A549 (cell line): ENCODE measurements at regions not wholly inside any gene's neighbourhood (a gene's known extent, or its start where the extent isn't known, plus 50 kb on each side); places are given as distances from the start of the nearest gene placed in this dataset.

Experiments
- ATAC-seq, 2 experiments: fragments of 200-7000 bp in 1 of 2; fragments of >200 bp in 1 of 2; cut with Nextera tagmentation in 1 of 2; cut with Tn5 transposase in 1 of 2; 3 replicates each; pipeline versions ENCODE4 v1.8.0 to v1.9.1; 2018 to 2020; ENCODE audit warnings: mild to moderate bottlenecking in 1 of 2, moderate library complexity in 1 of 2
- CTCF ChIA-PET: fragments of 300-600 bp; sonication (Branson Sonifier 250); formaldehyde crosslinking; extraction: SDS; loops from one replicate; lab custom pipeline; 2021; ENCODE audit warnings: antibody characterized with exemption, inconsistent platforms; lab: Yijun Ruan, JAX
- POLR2A ChIA-PET: fragments of 350-600 bp; formaldehyde crosslinking; extraction: SDS; loops from one replicate; lab custom pipeline; 2021; ENCODE audit warnings: antibody characterized with exemption, inconsistent platforms; lab: Yijun Ruan, JAX
- DNase-seq, 2 experiments: peaks; one replicate each; pipeline versions ENCODE4 v3.0.0 to v3.0.0-alpha.2; 2011 to 2016; ENCODE audit warnings: low read depth in 1 of 2, low spot score in 1 of 2
- FAIRE-seq: peaks from 2 replicates; lab custom pipeline; 2011; peaks lifted over from hg19 to GRCh38; lab: Jason Lieb, UNC
- H3K27ac ChIP-seq, 2 experiments: fragments of >200 bp; sonication (Bioruptor Twin); formaldehyde crosslinking; 3 replicates each; pipeline ENCODE4 v1.5.1; 2016 to 2017
- H3K4me1 ChIP-seq: fragments of >200 bp; sonication (Bioruptor Twin); formaldehyde crosslinking; 3 replicates; pipeline ENCODE4 v1.6.1; 2016
- H3K4me2 ChIP-seq: fragments of >200 bp; sonication (Bioruptor Twin); formaldehyde crosslinking; 3 replicates; pipeline ENCODE4 v1.6.1; 2016
- H3K4me3 ChIP-seq: fragments of >200 bp; sonication (Bioruptor Twin); formaldehyde crosslinking; 3 replicates; pipeline ENCODE4 v1.5.1; 2016
- H3K9me3 ChIP-seq: fragments of >200 bp; sonication (Bioruptor Twin); formaldehyde crosslinking; 3 replicates; pipeline ENCODE4 v1.6.1; 2016
- BHLHE40 ChIP-seq: IDR thresholded peaks from 2 replicates; pipeline ENCODE4 v1.6.1; 2012; ENCODE audit warnings: low read depth, low read length, inconsistent platforms
- CBX8 ChIP-seq: fragments of 200-600 bp; sonication (generic); IDR thresholded peaks from 2 replicates; pipeline ENCODE4 v1.6.1; 2016
- CEBPB ChIP-seq, 2 experiments: fragments of >200 bp in 1 of 2; sonication (Bioruptor Twin) in 1 of 2; formaldehyde crosslinking in 1 of 2; IDR thresholded peaks; 2 replicates each; pipeline ENCODE4 v1.6.1; 2012 to 2016
- CHD4 ChIP-seq: fragments of 200-600 bp; sonication (generic); IDR thresholded peaks from 2 replicates; pipeline ENCODE4 v1.6.1; 2016; ENCODE audit warnings: antibody characterized with exemption, mild to moderate bottlenecking, borderline replicate concordance
- CTCF ChIP-seq: fragments of >200 bp; sonication (Bioruptor Twin); formaldehyde crosslinking; IDR thresholded peaks from 3 replicates; pipeline ENCODE4 v1.5.1; 2016
- E2F6 ChIP-seq: IDR thresholded peaks from 2 replicates; pipeline ENCODE4 v1.6.1; 2012; ENCODE audit warnings: low read depth, borderline replicate concordance
- EHMT2 ChIP-seq: fragments of 200-600 bp; sonication (generic); IDR thresholded peaks from 2 replicates; pipeline ENCODE4 v1.6.1; 2016; ENCODE audit warnings: antibody characterized with exemption, low read depth, mild to moderate bottlenecking, moderate library complexity
- ESRRA ChIP-seq: fragments of 150-350 bp; IDR thresholded peaks from 2 replicates; pipeline ENCODE4 v1.6.1; 2014; ENCODE audit warnings: mild to moderate bottlenecking, low read length, borderline replicate concordance
- FOSB ChIP-seq: fragments of 250-450 bp; sonication (Bioruptor Pico); IDR thresholded peaks from 2 replicates; pipeline ENCODE4 v1.5.0; 2020; ENCODE audit warnings: mild to moderate bottlenecking, moderate library complexity
- FOSL2 ChIP-seq, 2 experiments: fragments of 450-650 bp in 1 of 2; fragments of >200 bp in 1 of 2; sonication (Bioruptor Twin) in 1 of 2; formaldehyde crosslinking; IDR thresholded peaks; 2 replicates each; pipeline versions ENCODE4 v1.5.0 to v1.6.1; 2016 to 2020; ENCODE audit warnings: mild to moderate bottlenecking in 1 of 2, moderate library complexity in 1 of 2
- HOXA7 ChIP-seq: fragments of 250-450 bp; sonication (Bioruptor Pico); IDR thresholded peaks from 2 replicates; pipeline ENCODE4 v1.5.0; 2020; ENCODE audit warnings: mild to moderate bottlenecking, moderate library complexity
- HOXB13 ChIP-seq: fragments of 250-450 bp; sonication (Bioruptor Pico); IDR thresholded peaks from 2 replicates; pipeline ENCODE4 v1.5.0; 2020; ENCODE audit warnings: low read depth, mild to moderate bottlenecking, moderate library complexity
- JUN ChIP-seq, 2 experiments: fragments of >200 bp; sonication (Bioruptor Twin); formaldehyde crosslinking; IDR thresholded peaks; 2 replicates in 1 of 2; 3 replicates in 1 of 2; pipeline ENCODE4 v1.6.1; 2016 to 2017
- MAX ChIP-seq: IDR thresholded peaks from 2 replicates; pipeline ENCODE4 v1.6.1; 2012
- MYC ChIP-seq: IDR thresholded peaks from 2 replicates; pipeline ENCODE4 v1.6.1; 2012; ENCODE audit warnings: mild to moderate bottlenecking, inconsistent platforms, low read length, improper control_type of control experiment, borderline replicate concordance
- NFE2L2 ChIP-seq: fragments of 150-350 bp; conservative IDR thresholded peaks from 2 replicates; pipeline ENCODE4 v1.6.1; 2014; ENCODE audit warnings: low read length
- PBX3 ChIP-seq: IDR thresholded peaks from 2 replicates; pipeline ENCODE4 v1.6.1; 2012
- RARB ChIP-seq: fragments of 250-450 bp; sonication (Bioruptor Pico); IDR thresholded peaks from 2 replicates; pipeline ENCODE4 v1.8.0; 2021; ENCODE audit warnings: mild to moderate bottlenecking, moderate library complexity
- SREBF2 ChIP-seq: fragments of 450-650 bp; IDR thresholded peaks from 2 replicates; pipeline ENCODE4 v1.6.1; 2014; ENCODE audit warnings: mild to moderate bottlenecking, moderate library complexity
- TFCP2L1 ChIP-seq: fragments of 250-450 bp; sonication (Bioruptor Pico); IDR thresholded peaks from 2 replicates; pipeline ENCODE4 v1.5.0; 2021; ENCODE audit warnings: mild to moderate bottlenecking
- TP53 ChIP-seq: fragments of 250-450 bp; sonication (Bioruptor Pico); IDR thresholded peaks from 2 replicates; pipeline ENCODE4 v1.5.0; 2021; ENCODE audit warnings: mild to moderate bottlenecking, moderate library complexity
- USF2 ChIP-seq: fragments of 450-650 bp; IDR thresholded peaks from 2 replicates; pipeline ENCODE4 v1.6.1; 2014; ENCODE audit warnings: antibody characterized with exemption
- ZC3H11A ChIP-seq: fragments of 450-650 bp; IDR thresholded peaks from 2 replicates; pipeline ENCODE4 v1.6.1; 2014; ENCODE audit warnings: antibody characterized with exemption, mild to moderate bottlenecking
- WGBS: methylation state at CpG from one replicate; pipeline ENCODE4 v1.1.6; 2017; ENCODE audit errors: missing lambda C conversion rate; 5-methylcytosine and 5-hydroxymethylcytosine counted together

- DNase-seq, result no peak
- no peak for FAIRE-seq
- ChIA-PET CTCF (no interaction called here), POLR2A (no interaction called here)
- Histone ChIP-seq H3K27ac (no peak overlapping the region), H3K4me3 (no peak overlapping the region), H3K4me1 (peaks cover 14% of the 10 kb centered on the region), H3K9me3 (no peaks in the 10 kb centered on the region), H3K4me2 (no peak overlapping the region)
- no peak for ATAC-seq
- 54% methylated on average over 2 of the region's 2 CpGs for WGBS
- no peak for TF ChIP-seq JUN (IDR thresholded peaks at IDR 0.05)
- TF ChIP-seq CEBPB (IDR thresholded peaks at IDR 0.05), result no peak
- TF ChIP-seq CTCF, result no peak
- TF ChIP-seq FOSB (CRISPR knock-in tag), result no peak
- TF ChIP-seq USF2, result no peak
- TF ChIP-seq HOXB13 (CRISPR knock-in tag), result no peak
- TF ChIP-seq NFE2L2, result no peak
- no peak for TF ChIP-seq CBX8
- TF ChIP-seq TP53, result no peak
- TF ChIP-seq ESRRA, result no peak
- TF ChIP-seq, all 56 proteins: peak for 0
Observed at GRCh38 chr14:26928019-26928418, 330.2 kb upstream of the NOVA1 start.

- peaks cover 20% of the 10 kb centered on the region for H3K4me1 ChIP-seq
- POLR2A ChIA-PET, result interaction anchor here (0.6 kb wide), 1 partner anchor 332 kb away, joined by 5 read pairs; the partner anchor contains the start of gene NOVA1
- TF ChIP-seq RARB (CRISPR knock-in tag) (no peak), BHLHE40 (no peak), CHD4 (no peak)
- WGBS, result 44% methylated on average over 3 of the region's 3 CpGs
- H3K4me3 ChIP-seq, result no peak overlapping the region
- FAIRE-seq (no peak), DNase-seq (no peak), ATAC-seq (no peak)
- no peak overlapping the region for H3K27ac ChIP-seq
- H3K4me2 ChIP-seq, result no peak overlapping the region
- CTCF ChIA-PET, result no interaction called here
- H3K9me3 ChIP-seq, result no peaks in the 10 kb centered on the region
Observed at GRCh38 chr14:26929361-26929760, 331.5 kb upstream of the NOVA1 start.

GRCh38 chr14:26930576-26930975 lies 332.7 kb upstream of the NOVA1 start:
- 56% methylated on average over 2 of the region's 2 CpGs for WGBS
- H3K27ac ChIP-seq, result no peak overlapping the region
- FAIRE-seq (no peak), ATAC-seq (no peak), DNase-seq (no peak)
- TF ChIP-seq MAX, result no peak
- TF ChIP-seq ZC3H11A, result no peak
- no peak for TF ChIP-seq FOSL2 (IDR thresholded peaks at IDR 0.05)
- no peak for TF ChIP-seq FOSL2 (CRISPR knock-in tag; IDR thresholded peaks at IDR 0.05)
- TF ChIP-seq HOXA7, result no peak
- no peak for TF ChIP-seq E2F6
- TF ChIP-seq SREBF2, result no peak
- TF ChIP-seq CHD4, result no peak
- POLR2A ChIA-PET, result no interaction called here
- peaks cover 20% of the 10 kb centered on the region for H3K4me1 ChIP-seq
- no peaks in the 10 kb centered on the region for H3K9me3 ChIP-seq
- H3K4me2 ChIP-seq, result no peak overlapping the region
- H3K4me3 ChIP-seq, result no peak overlapping the region
- CTCF ChIA-PET, result no interaction called here

GRCh38 chr14:26932606-26933005 lies 334.8 kb upstream of the NOVA1 start:
- CTCF ChIA-PET, result no interaction called here
- no peak overlapping the region for H3K27ac ChIP-seq
- POLR2A ChIA-PET, result no interaction called here
- FAIRE-seq (no peak), ATAC-seq (no peak), DNase-seq (no peak)
- H3K9me3 ChIP-seq, result no peaks in the 10 kb centered on the region
- TF ChIP-seq EHMT2 (no peak), JUN (IDR thresholded peaks at IDR 0.05) (no peak), MYC (no peak), TFCP2L1 (CRISPR knock-in tag) (no peak), PBX3 (no peak), ZC3H11A (no peak)
- no peak overlapping the region for H3K4me3 ChIP-seq
- 78% methylated on average over 4 of the region's 4 CpGs for WGBS
- peak overlapping the region; percentile 44; the same call in 2 of the 3 replicates for H3K4me2 ChIP-seq
- H3K4me1 ChIP-seq, result peaks cover 11% of the 10 kb centered on the region; the same call in 2 of the 3 replicates
